Tibial nerve (tissue), 4 donors: ENCODE measurements at regions not wholly inside any gene's neighbourhood (a gene's known extent, or its start where the extent isn't known, plus 50 kb on each side); places are given as distances from the start of the nearest gene placed in this dataset.

Experiments
- DNase-seq, 2 donors: peaks; one replicate each; pipeline ENCODE4 v3.0.0-alpha.2; 2019; ENCODE audit warnings: low spot score in 2 of 2
- H3K27ac ChIP-seq, 4 donors: fragments of 200-600 bp; sonication (generic) in 3 of 4; one replicate each; pipeline ENCODE4 v1.5.1; 2017 to 2019; ENCODE audit warnings: mild to moderate bottlenecking in 1 of 4
- H3K27me3 ChIP-seq, 2 donors: fragments of 200-600 bp; sonication (generic) in 1 of 2; one replicate each; pipeline versions ENCODE4 v1.5.1 to v1.6.0; 2017 to 2019
- H3K36me3 ChIP-seq, 3 donors: fragments of 200-600 bp; sonication (generic); one replicate each; pipeline ENCODE4 v1.5.1; 2018 to 2019
- H3K4me1 ChIP-seq, 4 donors: fragments of 200-600 bp; sonication (generic) in 3 of 4; one replicate each; pipeline ENCODE4 v1.5.1; 2017 to 2019
- H3K4me3 ChIP-seq, 4 donors: fragments of 200-600 bp; sonication (generic) in 3 of 4; one replicate each; pipeline ENCODE4 v1.5.1; 2017 to 2019; ENCODE audit warnings: mild to moderate bottlenecking in 1 of 4, moderate library complexity in 1 of 4
- H3K9me3 ChIP-seq, 4 donors: fragments of 200-600 bp; sonication (generic) in 3 of 4; one replicate each; pipeline ENCODE4 v1.5.1; 2017 to 2019
- EP300 ChIP-seq, 2 donors: sonication (generic); formaldehyde crosslinking; IDR thresholded peaks; one replicate each; pipeline ENCODE4 v1.6.1; 2017; ENCODE audit warnings: antibody characterized with exemption in 2 of 2, mild to moderate bottlenecking in 1 of 2
- POLR2A ChIP-seq, 2 donors: fragments of 450-650 bp; IDR thresholded peaks; one replicate each; pipeline ENCODE4 v1.6.1; 2017; ENCODE audit warnings: antibody characterized with exemption in 2 of 2, mild to moderate bottlenecking in 2 of 2, moderate library complexity in 2 of 2
- WGBS, 2 donors: methylation state at CpG; one replicate each; pipeline ENCODE4 v1.1.5; 2018; 5-methylcytosine and 5-hydroxymethylcytosine counted together
- TF ChIP-seq, protein P1 (sequence below), 5 experiments: fragments of 200-600 bp in 3 of 5; fragments of 450-650 bp in 2 of 5; sonication (generic) in 3 of 5; IDR thresholded peaks; one replicate each; pipeline ENCODE4 v1.5.1; 2016 to 2019; ENCODE audit warnings: antibody characterized with exemption in 5 of 5, mild to moderate bottlenecking in 3 of 5, moderate library complexity in 2 of 5

DNA sequence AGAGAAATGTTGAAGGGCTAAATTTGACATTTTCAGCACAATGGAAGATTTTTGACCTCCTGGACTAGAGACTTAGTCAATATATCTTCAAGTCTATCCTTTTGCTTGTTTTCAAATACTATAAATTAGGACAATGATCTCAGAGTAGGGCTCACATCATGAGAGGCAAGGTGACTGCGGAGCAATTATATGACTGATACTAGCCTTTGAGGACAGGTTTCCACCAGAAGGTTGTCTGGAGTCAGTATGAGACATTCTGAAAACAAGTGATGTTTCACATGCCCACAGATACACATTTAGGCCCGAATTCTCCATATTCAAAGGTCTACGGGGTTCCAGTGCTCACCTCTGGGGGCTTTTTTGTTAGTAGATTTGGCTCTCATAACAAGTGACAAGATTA, 142.3 kb upstream of the SAMSN1 start:
- DNase-seq: no peak
- no peaks in the 10 kb centered on the region for H3K4me1 ChIP-seq
- no peaks in the 10 kb centered on the region for H3K27me3 ChIP-seq
- no peak overlapping the region for H3K27ac ChIP-seq
- no peaks in the 10 kb centered on the region for H3K36me3 ChIP-seq
- WGBS, 2 donors: 74 to 90% methylated on average over 3 of the region's 3 CpGs
- H3K4me3 ChIP-seq: no peak overlapping the region
- TF ChIP-seq, protein P1, sequence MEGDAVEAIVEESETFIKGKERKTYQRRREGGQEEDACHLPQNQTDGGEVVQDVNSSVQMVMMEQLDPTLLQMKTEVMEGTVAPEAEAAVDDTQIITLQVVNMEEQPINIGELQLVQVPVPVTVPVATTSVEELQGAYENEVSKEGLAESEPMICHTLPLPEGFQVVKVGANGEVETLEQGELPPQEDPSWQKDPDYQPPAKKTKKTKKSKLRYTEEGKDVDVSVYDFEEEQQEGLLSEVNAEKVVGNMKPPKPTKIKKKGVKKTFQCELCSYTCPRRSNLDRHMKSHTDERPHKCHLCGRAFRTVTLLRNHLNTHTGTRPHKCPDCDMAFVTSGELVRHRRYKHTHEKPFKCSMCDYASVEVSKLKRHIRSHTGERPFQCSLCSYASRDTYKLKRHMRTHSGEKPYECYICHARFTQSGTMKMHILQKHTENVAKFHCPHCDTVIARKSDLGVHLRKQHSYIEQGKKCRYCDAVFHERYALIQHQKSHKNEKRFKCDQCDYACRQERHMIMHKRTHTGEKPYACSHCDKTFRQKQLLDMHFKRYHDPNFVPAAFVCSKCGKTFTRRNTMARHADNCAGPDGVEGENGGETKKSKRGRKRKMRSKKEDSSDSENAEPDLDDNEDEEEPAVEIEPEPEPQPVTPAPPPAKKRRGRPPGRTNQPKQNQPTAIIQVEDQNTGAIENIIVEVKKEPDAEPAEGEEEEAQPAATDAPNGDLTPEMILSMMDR (IDR thresholded peaks at IDR 0.05): no peak
- TF ChIP-seq EP300 (IDR thresholded peaks at IDR 0.05): no peak
- TF ChIP-seq POLR2A (IDR thresholded peaks at IDR 0.05): no peak
- H3K9me3 ChIP-seq: no peaks in the 10 kb centered on the region

DNA sequence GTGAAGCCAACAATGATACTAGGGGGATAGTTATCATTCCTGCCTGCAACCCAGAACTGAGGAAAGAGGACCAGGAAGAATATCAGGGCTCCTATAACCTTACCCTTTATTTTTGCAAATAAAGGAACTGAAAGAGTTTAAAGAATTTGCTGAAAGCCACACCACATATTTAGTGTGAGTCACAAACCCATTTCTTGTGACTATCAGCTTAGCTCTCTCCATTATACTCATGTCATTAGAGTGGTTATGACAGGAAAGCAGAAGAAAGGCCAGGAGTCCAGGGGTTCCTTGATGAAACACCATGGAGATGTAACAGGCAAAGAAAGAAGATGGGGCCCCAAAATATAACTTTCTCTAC, 141.1 kb upstream of the SAMSN1 start:
- H3K36me3 ChIP-seq: no peaks in the 10 kb centered on the region
- no peaks in the 10 kb centered on the region for H3K27me3 ChIP-seq
- no peak overlapping the region for H3K4me3 ChIP-seq
- TF ChIP-seq EP300 (IDR thresholded peaks at IDR 0.05) (peak in 1 of 2 donors; percentile 29), POLR2A (IDR thresholded peaks at IDR 0.05) (no peak)
- no peaks in the 10 kb centered on the region for H3K4me1 ChIP-seq
- no peak for DNase-seq
- no peaks in the 10 kb centered on the region for H3K9me3 ChIP-seq
- H3K27ac ChIP-seq: peak overlapping the region in 1 of 4 donors; percentile 11

DNA sequence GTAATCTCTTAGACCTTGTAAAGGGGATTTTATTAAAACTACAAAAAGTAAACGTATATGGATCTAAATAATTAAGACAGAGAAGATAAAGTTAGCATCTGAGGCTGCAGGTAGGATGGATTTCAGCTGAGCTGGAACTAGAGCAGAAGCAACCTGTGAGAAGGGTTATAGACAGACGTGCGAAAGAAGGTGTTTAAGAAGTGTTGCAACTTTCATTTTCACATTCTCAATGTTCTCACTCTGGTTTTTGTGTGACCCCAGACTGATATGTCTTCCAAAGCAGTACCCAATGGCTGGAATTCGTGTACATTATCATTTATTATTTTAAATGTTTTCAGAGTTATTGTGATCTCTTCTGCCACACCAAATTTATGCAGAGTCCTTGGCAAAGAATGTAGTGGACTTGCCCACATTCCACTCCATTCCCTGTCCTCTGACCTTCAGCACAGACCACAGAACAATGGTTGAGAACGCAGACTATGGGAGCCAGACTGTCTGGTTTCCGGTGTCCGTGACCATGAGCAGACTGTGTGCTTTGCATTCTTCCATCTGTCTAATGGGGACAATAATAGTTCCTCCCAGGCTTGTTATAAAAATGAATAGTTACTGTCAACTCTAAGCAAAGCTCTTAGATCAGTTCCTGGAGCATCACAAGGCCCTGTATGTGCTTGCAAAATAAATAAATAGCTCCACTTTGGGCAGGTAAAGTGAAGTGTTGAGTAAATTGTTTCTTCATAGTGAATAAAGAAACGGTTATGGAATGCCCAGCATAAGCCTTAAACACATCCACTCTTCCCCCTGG, 140.6 kb upstream of the SAMSN1 start:
- Histone ChIP-seq H3K27me3 (no peaks in the 10 kb centered on the region), H3K27ac (peak overlapping the region in 1 of 4 donors; percentile 11), H3K36me3 (no peaks in the 10 kb centered on the region), H3K9me3 (no peaks in the 10 kb centered on the region), H3K4me1 (no peaks in the 10 kb centered on the region), H3K4me3 (no peak overlapping the region)
- WGBS, 2 donors: 61 to 62% methylated on average over 8 of the region's 8 CpGs
- TF ChIP-seq EP300 (IDR thresholded peaks at IDR 0.05): no peak
- no peak for TF ChIP-seq POLR2A (IDR thresholded peaks at IDR 0.05)
- TF ChIP-seq, protein P1 (IDR thresholded peaks at IDR 0.05): no peak
- DNase-seq: no peak

DNA sequence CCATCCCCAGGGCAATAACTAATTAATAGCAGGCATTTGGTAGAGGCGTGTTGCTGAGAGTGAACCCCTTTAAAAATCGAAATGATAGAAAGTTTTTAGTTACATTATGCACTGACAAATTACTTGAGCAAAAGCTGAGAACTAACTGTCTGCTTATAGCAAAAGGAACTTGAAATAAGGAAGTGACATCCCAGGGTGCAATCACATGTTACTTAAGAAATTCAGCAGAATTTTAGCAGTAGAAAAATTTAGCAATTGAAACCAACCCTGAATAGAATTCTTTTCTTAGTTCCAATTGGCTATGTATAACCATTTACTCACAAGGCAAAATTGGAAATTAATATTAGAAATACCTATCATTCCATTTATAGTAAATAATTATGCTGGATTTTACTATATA, 139.5 kb upstream of the SAMSN1 start:
- Histone ChIP-seq H3K4me1 (no peaks in the 10 kb centered on the region), H3K27me3 (no peaks in the 10 kb centered on the region), H3K36me3 (no peaks in the 10 kb centered on the region), H3K9me3 (no peaks in the 10 kb centered on the region), H3K27ac (peak overlapping the region in 1 of 4 donors; percentile 40), H3K4me3 (no peak overlapping the region)
- no peak for DNase-seq
- TF ChIP-seq POLR2A (IDR thresholded peaks at IDR 0.05) (no peak), EP300 (IDR thresholded peaks at IDR 0.05) (peak in 1 of 2 donors; percentile 31)
- WGBS, 2 donors: 52 to 75% methylated on average over 2 of the region's 2 CpGs

DNA sequence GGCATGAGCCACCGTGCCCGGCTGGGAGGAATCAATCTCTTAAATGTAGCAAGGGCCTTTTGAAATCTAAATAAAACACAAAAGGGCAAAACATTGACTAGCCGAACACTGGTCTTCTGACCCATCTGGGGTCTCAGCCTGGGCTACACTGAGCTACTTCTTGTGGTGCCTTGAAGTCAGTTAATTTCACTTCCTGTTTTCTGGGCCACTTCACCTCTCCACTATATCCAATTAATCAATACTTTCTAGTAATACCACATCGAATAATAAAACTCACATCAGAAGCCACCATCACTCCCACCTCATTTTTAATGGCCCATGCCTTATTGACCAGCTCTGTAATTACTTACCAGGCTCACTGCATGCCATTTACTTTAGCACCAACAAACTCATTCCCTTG, 138.0 kb upstream of the SAMSN1 start:
- 88% methylated on average over 4 of the region's 4 CpGs for WGBS, 2 donors
- TF ChIP-seq EP300 (IDR thresholded peaks at IDR 0.05): no peak
- TF ChIP-seq POLR2A (IDR thresholded peaks at IDR 0.05): no peak
- TF ChIP-seq, protein P1 (IDR thresholded peaks at IDR 0.05): no peak
- Histone ChIP-seq H3K36me3 (no peaks in the 10 kb centered on the region), H3K4me3 (no peak overlapping the region), H3K9me3 (no peaks in the 10 kb centered on the region), H3K27me3 (no peaks in the 10 kb centered on the region), H3K27ac (no peak overlapping the region), H3K4me1 (no peaks in the 10 kb centered on the region)
- no peak for DNase-seq

DNA sequence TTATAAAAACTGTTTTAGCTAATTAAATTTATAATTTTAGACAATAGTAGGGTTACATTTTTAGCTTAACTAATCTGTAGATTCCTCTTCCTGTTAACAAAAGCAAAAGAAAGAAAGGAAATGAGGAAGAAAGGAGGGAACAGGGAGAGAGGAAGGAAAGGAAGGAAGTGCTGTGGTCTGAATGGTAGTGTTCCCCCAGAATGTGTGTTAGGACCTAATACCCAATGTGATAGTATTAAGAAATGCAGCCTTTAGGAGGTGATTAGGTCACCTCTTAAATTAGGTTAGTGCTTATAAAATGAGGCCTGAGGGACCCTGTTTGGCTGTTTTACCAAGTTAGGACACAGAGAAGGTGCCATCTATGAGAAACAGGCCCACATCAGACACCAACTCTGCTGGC, 136.9 kb upstream of the SAMSN1 start:
- Histone ChIP-seq H3K4me1 (no peaks in the 10 kb centered on the region), H3K9me3 (no peaks in the 10 kb centered on the region), H3K27me3 (no peaks in the 10 kb centered on the region), H3K4me3 (no peak overlapping the region), H3K36me3 (no peaks in the 10 kb centered on the region), H3K27ac (no peak overlapping the region)
- no peak for DNase-seq
- no peak for TF ChIP-seq EP300 (IDR thresholded peaks at IDR 0.05)
- TF ChIP-seq POLR2A (IDR thresholded peaks at IDR 0.05): no peak
- TF ChIP-seq, protein P1 (IDR thresholded peaks at IDR 0.05): no peak
